ENCODE measurements at regions not wholly inside any gene's neighbourhood (a gene's known extent, or its start where the extent isn't known, plus 50 kb on each side); places are given as distances from the start of the nearest gene placed in this dataset.

GRCh38 chr20:57069442-57069841 lies 197.0 kb downstream of the BMP7 start:
- TF ChIP-seq CTCF (IDR thresholded peaks at IDR 0.05), result no peak
- no peak for TF ChIP-seq EZH2 (IDR thresholded peaks at IDR 0.05)
